ENCODE measurements at regions not wholly inside any gene's neighbourhood (a gene's known extent, or its start where the extent isn't known, plus 50 kb on each side); places are given as distances from the start of the nearest gene placed in this dataset.
"Not testable (repeated sequence)": the region's sequence is repeated elsewhere in the genome, so short reads cannot be mapped to it uniquely, and the experiment has no call there.

GRCh38 chr1:29629814-29630516 is 393.6 kb downstream of the PTPRU start:
- DNase-seq: no peak
- H3K27me3 Mint-ChIP-seq: peaks cover 13 to 14% of the 10 kb centered on the region in 2 donors

GRCh38 chr1:29629401-29629800 is 393.1 kb downstream of the PTPRU start:
- no peak for ATAC-seq (replicated peaks)
- H3K4me3 Mint-ChIP-seq: no peak overlapping the region
- H3K36me3 Mint-ChIP-seq: no peaks in the 10 kb centered on the region
- no peaks in the 10 kb centered on the region for H3K4me1 Mint-ChIP-seq
- H3K9me3 Mint-ChIP-seq: peaks cover 6 to 7% of the 10 kb centered on the region in 2 donors
- H3K27me3 Mint-ChIP-seq: peaks cover 13 to 19% of the 10 kb centered on the region in 2 donors
- H3K27ac Mint-ChIP-seq: no peak overlapping the region
- DNase-seq: no peak

More at GRCh38 chr1:29629814-29630516, 393.6 kb downstream of the PTPRU start:
- peaks cover 6 to 7% of the 10 kb centered on the region in 2 donors for H3K9me3 Mint-ChIP-seq
- ATAC-seq (replicated peaks): no peak
- peak overlapping the region; percentile 32 for H3K27ac Mint-ChIP-seq
- no peak overlapping the region for H3K4me3 Mint-ChIP-seq
- no peaks in the 10 kb centered on the region for H3K36me3 Mint-ChIP-seq
- no peaks in the 10 kb centered on the region for H3K4me1 Mint-ChIP-seq

GRCh38 chr1:29628190-29628589 is 391.9 kb downstream of the PTPRU start:
- Mint-ChIP-seq H3K36me3 (no peaks in the 10 kb centered on the region), H3K9me3 (peaks cover 6 to 7% of the 10 kb centered on the region in 2 donors), H3K4me3 (no peak overlapping the region), H3K4me1 (no peaks in the 10 kb centered on the region), H3K27ac (no peak overlapping the region), H3K27me3 (peaks cover 7 to 24% of the 10 kb centered on the region in 2 donors)
- DNase-seq (no peak), ATAC-seq (replicated peaks) (no peak)

- Mint-ChIP-seq H3K36me3 (no peaks in the 10 kb centered on the region), H3K27ac (no peak overlapping the region), H3K4me3 (no peak overlapping the region), H3K4me1 (no peaks in the 10 kb centered on the region), H3K27me3 (peaks cover 7 to 25% of the 10 kb centered on the region in 2 donors), H3K9me3 (peaks cover 6 to 7% of the 10 kb centered on the region in 2 donors)
- ATAC-seq (replicated peaks): no peak
- DNase-seq: no peak
Observed at GRCh38 chr1:29626726-29627125, 390.4 kb downstream of the PTPRU start.

GRCh38 chr1:29626066-29626465 is 389.7 kb downstream of the PTPRU start:
- Mint-ChIP-seq H3K4me1 (no peaks in the 10 kb centered on the region), H3K27me3 (peaks cover 0 to 25% of the 10 kb centered on the region in 2 donors), H3K4me3 (no peak overlapping the region), H3K27ac (no peak overlapping the region), H3K36me3 (no peaks in the 10 kb centered on the region), H3K9me3 (peaks cover 6 to 7% of the 10 kb centered on the region in 2 donors)
- DNase-seq (no peak), ATAC-seq (replicated peaks) (no peak)

GRCh38 chr1:29625084-29625420 is 388.7 kb downstream of the PTPRU start:
- Mint-ChIP-seq H3K36me3 (no peaks in the 10 kb centered on the region), H3K27ac (no peak overlapping the region), H3K9me3 (peaks cover 6 to 9% of the 10 kb centered on the region in 2 donors), H3K4me1 (no peaks in the 10 kb centered on the region), H3K4me3 (no peak overlapping the region), H3K27me3 (peaks cover 4 to 29% of the 10 kb centered on the region in 2 donors)
- ATAC-seq (replicated peaks): no peak
- no peak for DNase-seq

GRCh38 chr1:29624320-29625083 is 388.2 kb downstream of the PTPRU start:
- Mint-ChIP-seq H3K4me1 (no peaks in the 10 kb centered on the region), H3K27me3 (peaks cover 7 to 29% of the 10 kb centered on the region in 2 donors), H3K27ac (no peak overlapping the region), H3K36me3 (no peaks in the 10 kb centered on the region), H3K9me3 (peaks cover 6 to 9% of the 10 kb centered on the region in 2 donors), H3K4me3 (no peak overlapping the region)
- DNase-seq (no peak), ATAC-seq (replicated peaks) (no peak)

GRCh38 chr1:29623501-29623900 is 387.2 kb downstream of the PTPRU start:
- Mint-ChIP-seq H3K27ac (no peak overlapping the region), H3K27me3 (peaks cover 7 to 29% of the 10 kb centered on the region in 2 donors)
- no peak for ATAC-seq (replicated peaks)

GRCh38 chr1:29621826-29622435 is 385.6 kb downstream of the PTPRU start:
- ATAC-seq (replicated peaks): no peak
- Mint-ChIP-seq H3K4me1 (no peaks in the 10 kb centered on the region), H3K27me3 (peaks cover 7 to 28% of the 10 kb centered on the region in 2 donors)

More at GRCh38 chr1:29623501-29623900, 387.2 kb downstream of the PTPRU start:
- Mint-ChIP-seq H3K4me3 (no peak overlapping the region), H3K4me1 (no peaks in the 10 kb centered on the region), H3K36me3 (no peaks in the 10 kb centered on the region), H3K9me3 (peaks cover 4 to 7% of the 10 kb centered on the region in 2 donors)
- DNase-seq: no peak

GRCh38 chr1:29620631-29621030 is 384.3 kb downstream of the PTPRU start:
- no peak for ATAC-seq (replicated peaks)
- Mint-ChIP-seq H3K27ac (no peak overlapping the region), H3K9me3 (peaks cover 0 to 1% of the 10 kb centered on the region in 2 donors), H3K27me3 (peaks cover 7 to 22% of the 10 kb centered on the region in 2 donors), H3K4me3 (no peak overlapping the region), H3K4me1 (no peaks in the 10 kb centered on the region), H3K36me3 (no peaks in the 10 kb centered on the region)
- no peak for DNase-seq

More at GRCh38 chr1:29621826-29622435, 385.6 kb downstream of the PTPRU start:
- no peaks in the 10 kb centered on the region for H3K36me3 Mint-ChIP-seq
- H3K9me3 Mint-ChIP-seq: peaks cover 0 to 1% of the 10 kb centered on the region in 2 donors
- DNase-seq: no peak
- no peak overlapping the region for H3K4me3 Mint-ChIP-seq
- no peak overlapping the region for H3K27ac Mint-ChIP-seq

- H3K9me3 Mint-ChIP-seq: peaks cover 0 to 1% of the 10 kb centered on the region in 2 donors
- peaks cover 4 to 6% of the 10 kb centered on the region in 2 donors for H3K27me3 Mint-ChIP-seq
- H3K4me3 Mint-ChIP-seq: no peak overlapping the region
- no peak overlapping the region for H3K27ac Mint-ChIP-seq
- H3K4me1 Mint-ChIP-seq: no peaks in the 10 kb centered on the region
- ATAC-seq (replicated peaks) (no peak), DNase-seq (no peak)
- no peaks in the 10 kb centered on the region for H3K36me3 Mint-ChIP-seq
Observed at GRCh38 chr1:29607236-29607635, 370.9 kb downstream of the PTPRU start.

- not testable (repeated sequence) for ATAC-seq (replicated peaks); H3K36me3 Mint-ChIP-seq; H3K27ac Mint-ChIP-seq; H3K27me3 Mint-ChIP-seq; DNase-seq; H3K4me1 Mint-ChIP-seq; H3K4me3 Mint-ChIP-seq; H3K9me3 Mint-ChIP-seq
Observed at GRCh38 chr1:29604796-29605195, 368.5 kb downstream of the PTPRU start.

GRCh38 chr1:29603622-29604021 is 367.3 kb downstream of the PTPRU start:
- no peak for ATAC-seq (replicated peaks)
- no peaks in the 10 kb centered on the region for H3K4me1 Mint-ChIP-seq

GRCh38 chr1:29602203-29602602 is 365.9 kb downstream of the PTPRU start:
- no peak for ATAC-seq (replicated peaks)
- H3K9me3 Mint-ChIP-seq: no peaks in the 10 kb centered on the region

More at GRCh38 chr1:29603622-29604021, 367.3 kb downstream of the PTPRU start:
- Mint-ChIP-seq H3K27ac (no peak overlapping the region), H3K27me3 (peaks cover 4 to 7% of the 10 kb centered on the region in 2 donors), H3K4me3 (no peak overlapping the region), H3K36me3 (no peaks in the 10 kb centered on the region), H3K9me3 (peaks cover 0 to 1% of the 10 kb centered on the region in 2 donors)
- no peak for DNase-seq

More at GRCh38 chr1:29602203-29602602, 365.9 kb downstream of the PTPRU start:
- H3K4me1 Mint-ChIP-seq: no peaks in the 10 kb centered on the region
- H3K36me3 Mint-ChIP-seq: no peaks in the 10 kb centered on the region
- no peak for DNase-seq
- no peak overlapping the region for H3K4me3 Mint-ChIP-seq
- no peak overlapping the region for H3K27ac Mint-ChIP-seq
- H3K27me3 Mint-ChIP-seq: peaks cover 4 to 7% of the 10 kb centered on the region in 2 donors
